GM12892 (cell line): ENCODE measurements at regions not wholly inside any gene's neighbourhood (a gene's known extent, or its start where the extent isn't known, plus 50 kb on each side); places are given as distances from the start of the nearest gene placed in this dataset.

Experiments used
- POLR2A ChIP-seq: IDR thresholded peaks from 2 replicates; pipeline ENCODE4 v1.6.1; 2011; ENCODE audit warnings: low read depth, low read length, control low read depth
- POLR2AphosphoS5 ChIP-seq: IDR thresholded peaks from 2 replicates; pipeline ENCODE4 v1.6.1; 2011; ENCODE audit warnings: low read depth, low read length, control low read depth
- TAF1 ChIP-seq: IDR thresholded peaks from 2 replicates; pipeline ENCODE4 v1.6.1; 2011; ENCODE audit warnings: low read depth, mild to moderate bottlenecking, control low read depth, low read length, borderline replicate concordance

- no peak for TF ChIP-seq POLR2AphosphoS5
- TF ChIP-seq POLR2A, result no peak
- no peak for TF ChIP-seq TAF1
Observed at GRCh38 chr14:95817271-95817670, 59.4 kb upstream of the TUNAR start.
